GM04504 (cell line): ENCODE measurements at regions not wholly inside any gene's neighbourhood (a gene's known extent, or its start where the extent isn't known, plus 50 kb on each side); places are given as distances from the start of the nearest gene placed in this dataset.
"Not testable (repeated sequence)": the region's sequence is repeated elsewhere in the genome, so short reads cannot be mapped to it uniquely, and the experiment has no call there.

ENCODE experiments used
- DNase-seq: peaks from one replicate; pipeline ENCODE4 v3.0.0-alpha.2; 2012; ENCODE audit warnings: low read depth

DNA sequence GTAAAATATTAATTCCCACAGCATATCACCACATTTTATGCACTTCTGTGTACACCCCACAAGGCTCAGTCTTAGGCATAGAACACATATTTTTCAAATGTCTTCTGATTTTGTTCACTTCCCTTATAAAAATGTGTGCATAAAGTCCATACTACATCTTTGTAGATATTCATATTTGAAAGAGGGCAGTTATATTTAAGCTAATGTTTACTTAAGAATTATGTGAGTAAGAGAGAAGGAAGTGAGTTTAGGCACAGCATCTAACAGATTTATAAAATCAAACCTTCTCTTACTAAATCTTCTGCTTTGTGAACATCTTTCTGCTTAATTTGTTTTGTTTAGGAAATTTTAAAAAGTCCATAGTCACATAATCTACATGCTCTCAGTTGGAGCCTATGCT, 648.1 kb downstream of the FSCB start:
- DNase-seq = no peak

DNA sequence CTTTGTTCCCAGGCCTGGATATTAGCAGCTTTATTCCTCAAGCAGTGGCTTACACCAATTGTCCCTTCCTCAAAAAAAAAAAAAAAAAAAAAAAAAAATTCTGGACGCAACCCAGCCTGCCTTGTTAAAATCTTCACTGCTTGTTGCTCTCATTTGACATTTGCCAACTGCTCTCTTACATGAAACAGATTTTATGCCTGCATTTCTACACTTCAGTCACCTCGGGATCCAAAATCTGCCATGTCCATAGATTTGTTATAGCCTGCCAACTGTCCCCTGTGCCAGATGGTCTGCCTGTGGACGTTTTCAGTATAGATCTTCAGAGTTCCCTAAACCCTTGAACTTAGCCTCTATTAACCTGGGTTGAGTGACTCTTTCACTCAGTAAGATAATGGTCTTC, 651.5 kb downstream of the FSCB start:
- no peak for DNase-seq

DNA sequence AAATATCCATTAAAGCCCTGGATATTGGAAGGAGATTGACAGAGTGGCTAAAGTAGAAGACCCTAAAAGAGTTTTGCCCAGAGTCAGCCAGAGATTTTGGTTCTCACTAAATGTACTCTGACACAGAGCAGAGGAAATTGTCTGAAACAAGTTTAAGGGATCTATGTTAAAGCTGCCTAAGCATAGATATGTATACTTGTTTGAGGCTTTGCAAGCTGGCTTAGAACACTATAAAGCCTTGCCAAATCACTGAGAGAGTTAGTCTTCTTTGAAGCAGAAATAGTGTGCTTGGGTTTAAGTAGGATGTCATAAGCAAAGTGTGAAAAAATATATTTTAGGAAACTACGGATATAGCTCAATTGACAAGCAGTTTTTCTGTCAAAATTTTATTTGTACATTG, 653.5 kb downstream of the FSCB start:
- DNase-seq = no peak

DNA sequence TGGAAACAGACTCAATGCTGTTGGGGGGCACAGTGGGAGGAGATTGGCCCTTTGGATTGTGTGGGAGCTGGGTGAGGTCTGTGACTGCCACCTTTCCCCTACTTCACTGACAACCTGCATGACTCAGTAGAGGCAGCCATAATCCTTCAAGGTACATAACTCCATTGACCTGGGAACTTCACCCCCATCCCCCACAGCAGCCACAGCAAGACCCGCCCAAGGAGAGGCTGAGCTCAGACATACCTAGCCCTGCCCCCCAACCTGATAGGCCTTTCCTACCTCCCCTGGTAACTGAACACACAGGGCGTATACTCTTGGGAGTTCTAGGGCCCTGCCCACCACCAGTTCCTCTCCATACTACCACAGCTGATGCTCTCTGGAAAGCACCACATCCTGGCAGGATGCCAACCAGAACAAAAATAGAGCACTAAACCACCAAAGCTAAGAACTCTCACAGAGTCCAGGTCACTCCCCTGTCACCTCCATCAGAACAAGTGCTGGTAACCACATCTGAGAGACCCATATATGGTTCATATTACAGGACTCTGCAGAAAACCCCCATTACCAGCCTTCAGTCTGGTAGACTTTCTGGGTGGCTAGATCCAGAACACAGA, 703.9 kb downstream of the FSCB start:
- no peak for DNase-seq

DNA sequence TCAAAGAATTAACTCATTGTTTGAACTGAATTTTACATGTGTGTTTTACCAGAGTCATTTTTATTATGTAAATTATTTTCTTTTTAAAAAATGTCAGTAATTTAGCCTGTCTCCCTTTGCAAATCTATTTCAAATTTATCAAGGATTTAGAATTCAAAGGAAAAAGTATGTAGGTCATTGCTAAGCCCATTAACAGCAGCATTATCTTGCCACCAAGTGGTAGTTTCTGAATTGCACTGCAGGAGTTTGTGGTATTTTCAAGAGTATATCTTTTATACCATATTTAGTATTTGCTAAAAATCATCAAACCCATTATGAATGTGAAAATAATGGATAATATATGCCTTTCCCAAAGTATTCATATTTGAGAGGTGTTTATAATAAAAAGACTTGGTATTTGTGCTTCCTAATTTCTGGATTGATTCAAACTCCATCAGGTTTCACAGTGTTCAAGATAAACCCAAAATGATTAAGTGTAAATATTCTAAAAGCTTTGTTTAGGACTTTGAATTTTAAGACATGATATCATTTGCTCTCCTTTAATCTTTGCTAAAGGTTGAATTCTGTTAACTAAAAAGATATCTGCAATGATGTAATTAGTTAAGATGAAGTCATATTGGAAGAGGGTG, 711.4 kb downstream of the FSCB start:
- no peak for DNase-seq

DNA sequence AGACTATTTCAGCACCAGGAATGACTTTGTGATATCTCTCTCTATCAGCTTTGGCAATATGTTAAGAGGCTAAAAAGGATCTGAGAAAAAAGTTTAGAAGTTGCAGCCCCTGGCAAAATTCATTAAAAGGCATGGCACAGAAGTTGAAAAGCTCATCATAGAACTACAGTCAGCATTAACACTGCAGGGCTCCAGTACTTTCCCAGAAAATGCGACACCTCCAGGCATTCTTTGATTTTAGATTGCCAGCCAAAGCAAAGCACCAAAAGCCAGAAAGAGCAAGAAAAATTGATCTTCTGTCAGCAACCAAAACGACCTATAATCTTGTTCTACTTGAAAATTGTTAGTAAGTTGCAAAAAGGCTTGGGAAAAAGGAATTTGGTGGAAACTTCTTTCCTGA, 713.5 kb downstream of the FSCB start:
- no peak for DNase-seq

DNA sequence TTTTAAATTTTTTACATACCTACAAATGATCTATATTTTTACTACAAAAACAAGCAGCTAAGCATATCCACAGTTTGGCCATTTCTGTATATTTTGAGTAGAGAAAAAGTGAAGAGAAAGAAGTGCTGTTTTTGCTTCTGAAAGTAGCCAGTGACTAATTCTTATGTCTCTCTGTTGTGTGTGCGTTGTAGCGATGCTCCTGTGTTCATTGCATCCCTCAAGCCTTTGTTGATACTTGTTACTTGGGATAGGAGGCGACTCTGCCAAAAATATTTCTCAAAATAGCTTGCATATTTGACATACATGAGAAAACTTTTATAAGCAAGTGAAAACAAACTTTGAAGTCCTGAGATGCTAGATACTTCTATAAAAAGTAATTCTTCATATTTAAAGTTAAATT, 714.1 kb downstream of the FSCB start:
- no peak for DNase-seq

DNA sequence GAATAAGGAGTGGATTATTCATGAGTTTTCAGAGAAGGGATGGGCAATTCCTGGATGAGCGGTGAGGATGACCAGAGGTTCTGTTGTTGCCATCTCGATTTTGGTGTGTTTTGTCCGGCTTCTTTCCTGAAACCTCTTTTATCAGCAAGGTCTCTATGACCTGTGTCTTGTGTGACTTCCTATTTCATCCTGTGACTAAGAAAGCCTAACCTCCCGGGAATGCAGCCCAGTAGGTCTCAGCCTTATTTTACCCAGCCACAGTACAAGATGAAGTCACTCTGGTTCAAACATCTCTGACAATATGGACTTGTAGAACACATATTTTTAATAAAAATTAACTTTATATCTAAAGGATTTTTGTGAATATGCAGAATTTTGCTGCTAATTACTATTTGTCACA, 716.4 kb downstream of the FSCB start:
- DNase-seq = no peak

DNA sequence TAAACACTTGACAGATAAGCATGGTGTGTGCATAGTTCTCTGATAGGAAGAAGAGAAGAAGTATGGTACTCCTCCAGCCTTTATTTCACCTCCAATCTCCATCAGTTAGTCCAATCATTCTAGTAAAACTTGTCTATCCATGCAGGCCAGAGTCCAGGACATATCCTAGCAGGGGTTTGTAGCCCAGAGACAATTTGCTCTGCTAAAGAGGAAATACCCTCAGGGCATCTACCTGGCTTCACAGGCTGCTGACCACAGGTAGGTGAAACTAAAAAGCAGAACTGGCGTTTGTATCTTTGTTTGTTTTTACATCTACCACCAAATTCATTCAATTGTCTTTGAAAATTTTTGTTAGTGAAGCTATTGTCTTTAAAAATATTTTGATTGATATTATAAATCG, 717.6 kb downstream of the FSCB start:
- no peak for DNase-seq

DNA sequence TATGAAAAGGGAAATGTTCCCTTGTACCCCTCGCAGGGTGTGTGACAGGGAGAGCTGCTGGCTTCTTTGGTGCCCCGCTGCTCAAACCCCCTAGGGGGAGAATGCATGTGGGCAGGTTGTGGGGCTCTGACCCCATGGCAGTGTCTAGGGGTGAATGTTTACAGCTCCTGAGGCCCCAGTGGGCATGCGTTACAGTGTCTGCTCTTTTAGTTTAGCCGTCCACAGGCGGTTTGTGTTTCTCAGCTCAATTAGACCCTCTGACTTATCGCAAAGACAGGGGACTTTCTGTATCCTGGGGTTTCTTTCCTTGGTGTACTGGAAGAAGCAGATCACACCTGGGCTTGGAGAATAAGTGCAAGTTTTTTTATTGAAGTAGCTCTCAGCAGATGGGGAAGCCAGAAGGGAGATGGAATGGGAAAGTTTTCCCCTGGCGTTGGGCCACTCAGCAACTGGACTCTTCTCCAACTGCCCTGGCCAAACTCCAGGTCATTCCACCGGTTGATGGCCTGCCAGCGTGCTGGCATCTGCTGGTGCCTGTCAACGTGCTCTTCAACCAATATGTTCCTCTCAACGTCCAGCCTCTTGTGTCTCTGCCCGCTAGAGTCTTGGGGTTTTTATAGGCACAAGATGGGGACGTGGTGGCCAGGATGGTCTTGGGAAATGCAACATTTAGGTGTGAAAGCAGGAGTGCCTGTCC, 720.9 kb downstream of the FSCB start:
- no peak for DNase-seq

DNA sequence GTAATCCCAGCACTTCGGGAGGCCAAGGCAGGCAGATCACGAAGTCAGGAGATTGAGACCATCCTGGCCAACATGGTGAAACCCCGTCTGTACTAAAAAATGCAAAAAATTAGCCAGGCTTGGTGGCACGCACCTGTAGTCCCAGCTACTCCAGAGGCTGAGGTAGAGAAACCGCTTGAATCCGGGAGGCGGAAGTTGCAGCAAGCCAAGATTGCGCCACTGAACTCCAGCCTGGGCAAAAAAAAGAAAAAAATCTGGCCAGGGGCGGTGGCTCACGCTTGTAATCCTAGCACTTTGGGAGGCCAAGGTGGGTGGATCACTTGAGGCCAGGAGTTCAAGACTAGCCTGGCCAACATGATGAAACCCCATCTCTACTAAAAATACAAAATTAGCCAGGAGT, 722.7 kb downstream of the FSCB start:
- not testable (repeated sequence) for DNase-seq

DNA sequence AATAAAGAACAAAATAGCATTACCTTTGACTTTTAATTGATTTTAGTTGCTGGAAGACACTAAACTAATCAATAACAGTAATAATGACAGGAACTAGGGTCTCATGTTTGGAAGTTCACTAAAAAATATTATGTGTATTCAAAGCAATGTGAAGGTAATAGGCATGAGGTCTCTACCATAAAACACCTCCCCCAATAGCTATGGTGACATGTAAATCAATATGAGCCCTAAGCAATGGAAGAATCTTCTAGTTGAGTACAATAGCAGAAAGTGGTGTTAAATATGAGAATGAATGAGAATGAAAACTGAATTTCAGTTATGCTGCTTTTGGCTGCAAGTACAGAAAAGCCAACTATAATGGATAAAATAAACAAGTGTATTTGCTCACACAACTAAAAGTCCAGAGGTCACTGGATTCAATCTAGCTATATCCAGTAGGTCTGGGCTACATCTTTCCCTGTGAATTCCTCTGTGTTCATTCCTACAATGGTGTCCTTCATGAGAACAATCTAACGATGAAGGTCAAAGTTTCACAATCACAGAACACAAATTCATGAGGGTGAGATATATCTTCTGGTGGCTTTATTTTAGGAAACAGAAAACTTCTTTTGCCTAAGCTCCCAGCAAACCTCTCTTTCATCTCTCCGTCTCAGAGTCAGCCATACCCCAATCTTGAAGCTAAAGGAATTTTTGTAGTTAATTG, 728.0 kb downstream of the FSCB start:
- no peak for DNase-seq

DNA sequence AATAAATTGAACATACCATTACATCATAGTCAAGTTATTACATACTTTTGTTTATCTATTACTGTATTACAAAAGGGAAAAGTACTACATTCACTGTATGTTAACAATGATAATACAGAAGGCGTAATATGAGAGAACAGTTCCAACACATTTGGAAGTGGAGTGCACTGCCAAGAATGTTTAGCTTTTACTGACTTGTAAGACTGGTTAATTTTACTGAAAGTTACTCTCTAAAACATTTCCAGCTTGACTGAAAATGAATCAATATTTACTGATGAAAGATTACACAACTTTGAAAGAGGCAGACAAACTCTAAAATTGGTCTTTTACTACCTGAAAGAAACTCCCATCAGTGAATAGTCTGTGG, 728.5 kb downstream of the FSCB start:
- no peak for DNase-seq

DNA sequence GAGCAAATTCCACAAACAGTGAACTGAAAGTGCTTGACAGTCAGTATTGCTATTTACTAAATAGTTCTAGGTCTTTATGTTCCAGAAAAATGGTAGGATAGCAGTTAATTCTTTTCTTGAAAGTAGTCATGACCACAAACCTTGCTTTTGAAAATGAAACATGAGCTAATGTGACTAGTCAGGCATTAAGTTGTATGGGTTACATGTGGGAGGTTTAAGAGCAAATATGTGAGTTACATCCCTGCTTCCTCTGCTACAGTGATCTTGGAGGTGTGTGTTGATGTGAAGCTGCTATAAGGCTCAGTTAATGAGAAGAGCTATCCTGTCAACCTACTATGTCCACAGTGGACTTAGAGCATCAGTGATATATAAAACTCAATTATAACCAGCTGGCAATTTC, 741.6 kb downstream of the FSCB start:
- DNase-seq = no peak

DNA sequence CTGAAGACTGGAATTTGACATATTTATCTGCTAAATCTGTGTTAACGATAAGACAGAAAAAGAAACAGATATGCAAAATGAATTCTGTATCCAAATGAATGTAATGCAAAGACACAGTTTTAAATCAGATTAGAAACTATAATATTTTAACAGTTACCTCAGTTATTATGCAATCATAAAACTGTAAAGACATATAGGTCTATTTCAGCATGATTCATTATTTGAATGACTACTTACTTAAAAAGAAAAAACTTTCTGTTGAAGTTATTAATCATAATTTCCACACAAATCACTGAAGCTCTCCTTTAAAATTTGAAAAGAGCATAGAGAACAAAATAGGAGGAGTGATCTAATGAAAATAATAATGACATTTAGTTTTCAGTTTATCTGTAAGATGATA, 742.6 kb downstream of the FSCB start:
- no peak for DNase-seq

DNA sequence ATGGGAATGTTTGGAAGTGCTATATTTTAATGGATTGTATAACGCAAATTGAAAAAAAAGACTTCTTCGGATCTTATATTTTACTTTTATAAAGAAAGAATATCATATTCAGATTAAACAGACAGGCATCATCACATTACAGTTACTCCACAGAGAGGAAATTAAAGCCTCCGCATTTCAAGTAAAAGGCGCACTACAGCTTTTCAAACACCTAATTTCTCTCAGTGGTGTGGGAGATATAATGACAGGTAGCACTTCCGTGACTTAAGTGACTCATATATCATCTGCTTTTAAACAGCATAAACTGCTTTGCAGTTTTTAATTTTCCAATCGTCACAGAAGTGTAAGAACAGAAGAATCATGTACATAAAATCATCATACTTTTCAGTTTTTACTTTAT, 751.4 kb downstream of the FSCB start:
- DNase-seq = no peak

DNA sequence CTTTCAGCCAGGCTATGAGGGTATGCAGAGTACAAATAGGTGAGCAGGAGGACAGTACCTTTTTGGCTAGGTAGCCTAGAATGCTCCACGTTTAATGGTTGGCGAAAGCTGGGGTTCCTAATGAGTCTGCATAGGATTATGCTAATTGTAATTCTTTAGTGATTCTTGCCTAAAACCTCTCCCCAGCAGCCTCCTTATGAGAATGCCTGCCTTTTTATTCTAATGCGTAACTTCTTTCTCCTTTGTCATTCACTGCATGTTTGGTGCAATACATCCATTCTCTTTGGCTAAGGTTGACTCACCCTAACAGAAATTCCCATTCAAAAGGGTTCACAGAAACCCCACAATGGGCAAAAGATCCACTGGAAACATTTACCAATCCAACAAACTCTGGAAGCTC, 752.2 kb downstream of the FSCB start:
- no peak for DNase-seq

DNA sequence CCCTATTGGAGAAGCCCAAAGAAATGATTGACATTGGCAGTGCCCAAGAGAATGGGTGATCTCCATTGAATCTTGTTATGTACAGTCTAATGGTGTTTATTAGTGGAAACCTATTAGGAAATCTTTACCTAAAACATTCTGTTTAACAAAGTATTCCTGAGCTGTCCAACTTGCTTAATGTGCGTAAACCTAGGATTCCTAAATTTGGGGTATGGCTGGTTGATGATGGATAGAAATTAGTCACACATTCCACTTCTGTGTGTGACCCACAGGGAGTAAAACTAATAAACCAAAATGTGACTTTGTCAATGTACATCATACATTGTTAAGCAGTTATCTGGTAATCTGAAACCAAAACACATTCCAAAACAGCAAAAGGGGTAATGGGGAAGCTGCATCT, 761.3 kb downstream of the FSCB start:
- no peak for DNase-seq

DNA sequence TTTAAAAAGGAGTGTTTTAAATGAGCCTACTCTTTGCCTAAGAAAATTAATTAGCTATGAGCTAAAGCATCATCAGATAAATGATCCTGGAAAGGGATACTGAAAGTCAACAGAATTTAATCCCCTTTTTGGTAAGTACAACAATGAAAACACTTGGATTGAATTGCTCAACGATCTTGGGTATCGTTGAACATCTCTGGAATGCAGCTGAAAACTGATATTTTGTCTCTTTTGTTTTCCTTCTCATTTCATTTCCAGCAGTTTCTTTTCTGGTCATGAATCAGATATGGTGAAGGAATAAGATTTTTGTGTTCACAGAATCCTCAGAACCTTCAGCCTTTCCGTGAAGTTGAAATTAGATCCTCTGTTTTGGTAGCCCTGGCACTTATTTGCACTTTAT, 771.2 kb downstream of the FSCB start:
- no peak for DNase-seq

DNA sequence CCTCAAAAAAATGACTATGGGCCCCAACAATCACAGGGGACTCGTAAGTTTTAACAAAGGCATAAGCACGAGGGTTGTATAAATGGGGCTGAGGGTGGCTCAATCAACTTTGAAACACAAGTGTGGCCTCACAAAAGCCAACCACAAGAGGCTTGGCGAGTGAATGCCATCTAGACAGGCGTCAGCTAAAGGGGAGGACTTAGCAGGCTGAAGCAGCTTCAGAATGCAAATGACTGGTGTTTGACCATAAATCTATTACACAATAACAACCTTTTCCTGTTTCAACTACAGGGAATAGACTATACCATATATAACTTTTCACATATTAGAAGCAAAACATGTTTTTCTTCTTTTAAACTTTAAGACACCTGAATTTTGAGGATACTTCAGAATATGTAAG, 777.9 kb downstream of the FSCB start:
- DNase-seq = no peak

DNA sequence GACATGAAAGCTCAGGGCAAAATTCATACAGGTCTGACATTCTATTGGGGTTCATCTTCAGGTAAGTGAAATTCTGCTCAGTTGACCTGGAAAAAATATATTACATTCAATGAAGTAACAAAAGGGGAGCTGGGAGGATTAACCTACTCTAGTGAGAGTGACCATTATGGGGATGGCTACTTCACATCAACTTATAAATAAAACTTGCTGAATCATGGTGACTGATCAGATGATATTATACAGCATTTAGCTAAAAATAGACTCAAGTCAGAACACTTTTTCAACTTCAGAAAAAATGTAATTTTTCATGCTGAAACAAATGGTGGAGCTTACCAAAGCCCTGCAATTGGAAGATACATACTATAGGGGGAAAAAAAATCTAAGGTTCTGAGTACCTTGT, 800.2 kb downstream of the FSCB start:
- DNase-seq = no peak

DNA sequence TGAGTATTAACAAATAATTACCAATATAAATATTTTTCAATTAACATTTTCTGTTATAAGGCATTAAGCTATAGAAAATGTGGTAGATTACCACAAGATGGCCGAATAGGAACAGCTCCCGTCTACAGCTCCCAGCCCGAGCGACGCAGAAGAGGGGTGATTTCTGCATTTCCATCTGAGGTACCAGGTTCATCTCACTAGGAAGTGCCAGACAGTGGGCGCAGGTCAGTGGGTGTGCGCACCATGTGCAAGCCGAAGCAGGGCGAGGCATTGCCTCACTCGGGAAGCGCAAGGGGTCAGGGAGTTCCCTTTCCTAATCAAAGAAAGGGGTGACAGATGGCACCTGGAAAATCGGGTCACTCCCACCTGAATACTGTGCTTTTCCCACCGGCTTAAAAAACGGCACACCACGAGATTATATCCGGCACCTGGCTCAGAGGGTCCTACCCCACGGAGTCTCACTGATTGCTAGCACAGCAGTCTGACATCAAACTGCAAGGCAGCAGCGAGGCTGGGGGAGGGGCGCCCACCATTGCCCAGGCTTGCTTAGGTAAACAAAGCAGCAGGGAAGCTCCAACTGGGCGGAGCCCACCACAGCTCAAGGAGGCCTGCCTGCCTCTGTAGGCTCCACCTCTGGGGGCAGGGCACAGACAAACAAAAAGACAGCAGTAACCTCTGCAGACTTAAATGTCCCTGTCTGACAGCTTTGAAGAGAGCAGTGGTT, 808.4 kb downstream of the FSCB start:
- DNase-seq = not testable (repeated sequence)

DNA sequence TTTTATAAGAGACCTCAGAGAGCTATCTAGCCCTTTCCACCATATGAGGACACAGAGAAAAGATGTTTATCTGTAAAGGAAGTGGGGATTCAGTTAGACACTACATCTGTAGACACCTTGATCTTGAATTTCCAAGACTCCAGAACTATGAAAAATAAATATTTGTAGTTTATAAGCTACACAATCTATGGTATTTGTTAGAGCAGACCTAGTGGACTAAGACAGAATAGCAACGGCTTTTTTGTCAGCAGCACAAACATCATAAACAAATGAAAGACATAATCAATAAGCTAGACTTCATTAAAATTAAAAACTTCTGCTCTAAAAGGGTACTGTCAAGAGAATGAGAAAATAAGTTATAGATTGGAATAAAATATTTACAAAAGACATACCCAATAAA, 810.1 kb downstream of the FSCB start:
- no peak for DNase-seq
